AG10803 (cell line): ENCODE measurements at regions not wholly inside any gene's neighbourhood (a gene's known extent, or its start where the extent isn't known, plus 50 kb on each side); places are given as distances from the start of the nearest gene placed in this dataset.

Source experiments
- DNase-seq: peaks from one replicate; pipeline ENCODE4 v3.0.0; 2010; ENCODE audit warnings: low read depth
- H3K4me3 ChIP-seq: 2 replicates; pipeline ENCODE4 v1.5.1; 2011; ENCODE audit warnings: mild to moderate bottlenecking, low read length, control low read depth
- CTCF ChIP-seq: conservative IDR thresholded peaks from 2 replicates; pipeline ENCODE4 v1.5.1; 2011; ENCODE audit warnings: mild to moderate bottlenecking, low read length, control low read depth, inconsistent platforms

- H3K4me3 ChIP-seq, result 0 out of 2 replicates have a peak overlapping the region, but pooled peaks have one; percentile 8
- peak; percentile 74 for DNase-seq
- TF ChIP-seq CTCF, result peak; percentile 71
Observed at GRCh38 chr11:32312865-32313403, 122.4 kb downstream of the WT1 start.

GRCh38 chr11:32313477-32313876 lies 121.9 kb downstream of the WT1 start:
- TF ChIP-seq CTCF, result no peak
- DNase-seq, result no peak
- H3K4me3 ChIP-seq, result no peak overlapping the region

DNA sequence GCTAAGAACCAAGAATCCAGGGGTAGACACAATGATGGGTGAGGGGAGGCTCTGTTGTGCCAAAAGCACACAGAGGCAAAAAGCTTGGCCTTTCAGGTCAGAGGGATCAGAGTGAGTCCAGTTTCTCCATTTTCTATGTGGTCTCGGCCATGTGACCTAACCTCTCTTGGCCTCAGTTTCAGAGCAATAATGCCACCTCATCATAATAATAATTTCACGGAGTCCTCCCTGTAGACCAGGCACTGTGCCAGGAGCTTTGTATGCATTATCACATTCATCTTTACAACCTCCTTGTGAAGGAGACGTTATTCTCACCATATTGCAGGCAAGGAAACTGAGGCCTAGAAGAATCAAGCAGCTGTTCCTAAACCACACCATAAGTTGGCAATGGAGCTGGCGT lies 120.2 kb downstream of the WT1 start:
- TF ChIP-seq CTCF, result no peak
- no peak for DNase-seq
- H3K4me3 ChIP-seq, result no peak overlapping the region

DNA sequence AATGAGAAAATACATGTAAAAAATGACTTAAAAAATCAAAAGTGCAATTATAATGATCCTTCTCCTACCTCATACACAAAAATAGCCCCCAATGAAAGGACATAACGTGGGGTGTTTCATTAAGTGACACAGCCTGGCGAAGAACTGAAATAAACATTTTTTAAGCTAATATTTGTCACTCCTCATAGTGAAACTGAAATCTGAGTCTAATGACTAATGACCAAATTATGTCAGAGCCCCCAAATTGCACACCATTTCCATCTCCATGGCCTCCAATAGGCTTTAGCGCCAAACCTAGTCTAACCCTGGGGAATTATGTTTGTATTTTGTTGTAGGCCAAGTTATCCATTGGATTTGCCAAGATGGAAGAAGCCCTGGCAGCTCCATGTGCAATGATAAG lies 119.1 kb downstream of the WT1 start:
- H3K4me3 ChIP-seq, result no peak overlapping the region
- no peak for DNase-seq
- TF ChIP-seq CTCF, result no peak

DNA sequence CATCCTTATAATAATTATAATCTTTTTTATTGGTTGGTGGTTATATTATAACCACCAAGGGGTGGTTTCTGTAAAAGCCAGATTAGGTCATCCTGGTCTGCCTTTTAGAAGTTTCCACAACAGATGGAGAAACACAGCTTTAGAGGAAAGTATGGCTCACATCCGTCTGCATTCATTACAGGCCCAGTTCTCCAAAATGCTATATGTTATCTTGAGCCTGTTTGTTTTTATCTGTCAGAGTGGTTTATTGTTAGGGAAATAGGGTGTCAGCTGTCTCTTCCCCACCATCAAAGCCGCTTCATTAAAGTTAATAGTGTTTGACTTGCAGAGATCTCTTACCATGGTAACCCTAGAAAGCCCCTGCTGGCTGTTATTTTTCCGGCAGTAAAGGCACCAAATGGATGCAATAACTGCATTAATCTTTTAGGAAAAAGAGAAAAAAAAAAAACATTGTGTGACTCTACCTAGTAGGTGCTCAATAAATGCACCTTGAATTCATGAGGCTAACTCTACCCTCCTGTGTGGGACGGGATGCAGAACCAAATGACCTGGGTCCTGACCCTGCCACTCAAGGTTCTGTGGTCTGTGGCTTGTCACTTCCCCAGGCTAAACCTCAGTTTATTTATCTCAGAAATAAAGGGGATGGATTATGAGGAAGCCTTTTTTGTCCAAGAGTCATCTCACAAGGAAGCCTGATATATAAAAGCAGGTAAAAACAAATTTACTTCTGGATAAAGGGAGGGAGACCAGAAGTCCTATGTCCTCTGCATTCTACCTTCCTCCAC lies 118.3 kb downstream of the WT1 start:
- DNase-seq, result no peak
- TF ChIP-seq CTCF, result no peak
- no peak overlapping the region for H3K4me3 ChIP-seq

- DNase-seq, result no peak
- no peak overlapping the region for H3K4me3 ChIP-seq
- TF ChIP-seq CTCF, result no peak
Observed at GRCh38 chr11:32317643-32318042, 117.7 kb downstream of the WT1 start.
